DOHH2 (cell line): ENCODE measurements at regions not wholly inside any gene's neighbourhood (a gene's known extent, or its start where the extent isn't known, plus 50 kb on each side); places are given as distances from the start of the nearest gene placed in this dataset.

Experiments
- CTCF ChIP-seq: fragments of 200-600 bp; sonication (generic); IDR thresholded peaks from one replicate; pipeline ENCODE4 v1.5.1; 2014; ENCODE audit warnings: antibody characterized with exemption, mild to moderate bottlenecking, low read depth, low read length; ENCODE audit not compliant: poor library complexity, severe bottlenecking
- EZH2phosphoT487 ChIP-seq: fragments of 200-600 bp; sonication (generic); IDR thresholded peaks from 2 replicates; pipeline ENCODE4 v1.6.1; 2017; ENCODE audit warnings: borderline replicate concordance, mild to moderate bottlenecking, antibody characterized with exemption, low read length, moderate library complexity, mixed read lengths

GRCh38 chr4:110702326-110702725 lies 79.4 kb upstream of the PITX2 start:
- TF ChIP-seq EZH2phosphoT487, result no peak
- no peak for TF ChIP-seq CTCF
